ENCODE measurements at regions not wholly inside any gene's neighbourhood (a gene's known extent, or its start where the extent isn't known, plus 50 kb on each side); places are given as distances from the start of the nearest gene placed in this dataset.

DNA sequence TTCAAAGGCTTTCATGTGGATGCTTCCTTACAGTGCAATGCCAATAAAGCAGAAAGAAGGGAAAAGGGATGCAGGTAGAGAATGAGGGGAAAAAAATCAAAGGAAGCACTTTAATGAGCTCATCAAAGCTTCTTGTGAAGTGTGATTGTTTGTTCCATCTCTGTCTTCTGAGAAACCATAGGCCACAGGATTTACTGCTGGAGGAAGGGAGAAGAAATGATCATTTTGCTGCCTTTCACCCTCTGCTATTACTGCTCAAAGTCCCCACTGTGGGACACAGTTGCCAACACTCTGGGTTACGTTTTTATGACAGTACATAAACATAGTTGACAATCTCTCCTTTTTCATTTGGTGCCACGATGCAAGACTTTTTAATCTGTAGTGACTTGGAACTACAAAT, 558.0 kb upstream of the TECRL start:
- TF ChIP-seq, protein P1, sequence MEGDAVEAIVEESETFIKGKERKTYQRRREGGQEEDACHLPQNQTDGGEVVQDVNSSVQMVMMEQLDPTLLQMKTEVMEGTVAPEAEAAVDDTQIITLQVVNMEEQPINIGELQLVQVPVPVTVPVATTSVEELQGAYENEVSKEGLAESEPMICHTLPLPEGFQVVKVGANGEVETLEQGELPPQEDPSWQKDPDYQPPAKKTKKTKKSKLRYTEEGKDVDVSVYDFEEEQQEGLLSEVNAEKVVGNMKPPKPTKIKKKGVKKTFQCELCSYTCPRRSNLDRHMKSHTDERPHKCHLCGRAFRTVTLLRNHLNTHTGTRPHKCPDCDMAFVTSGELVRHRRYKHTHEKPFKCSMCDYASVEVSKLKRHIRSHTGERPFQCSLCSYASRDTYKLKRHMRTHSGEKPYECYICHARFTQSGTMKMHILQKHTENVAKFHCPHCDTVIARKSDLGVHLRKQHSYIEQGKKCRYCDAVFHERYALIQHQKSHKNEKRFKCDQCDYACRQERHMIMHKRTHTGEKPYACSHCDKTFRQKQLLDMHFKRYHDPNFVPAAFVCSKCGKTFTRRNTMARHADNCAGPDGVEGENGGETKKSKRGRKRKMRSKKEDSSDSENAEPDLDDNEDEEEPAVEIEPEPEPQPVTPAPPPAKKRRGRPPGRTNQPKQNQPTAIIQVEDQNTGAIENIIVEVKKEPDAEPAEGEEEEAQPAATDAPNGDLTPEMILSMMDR (IDR thresholded peaks at IDR 0.05; ENCODE audit: low read depth, low read length), result no peak
- no peak for TF ChIP-seq EZH2phosphoT487 (IDR thresholded peaks at IDR 0.05; ENCODE audit: low read depth)
